ENCODE measurements at regions not wholly inside any gene's neighbourhood (a gene's known extent, or its start where the extent isn't known, plus 50 kb on each side); places are given as distances from the start of the nearest gene placed in this dataset.

- TF ChIP-seq CTCF (IDR thresholded peaks at IDR 0.05) (no peak), POLR2A (IDR thresholded peaks at IDR 0.05) (no peak)
Observed at GRCh38 chr13:64992314-64992713, 2237.8 kb downstream of the PCDH9 start.
